HEK293T (cell line): ENCODE measurements at regions not wholly inside any gene's neighbourhood (a gene's known extent, or its start where the extent isn't known, plus 50 kb on each side); places are given as distances from the start of the nearest gene placed in this dataset.

Experiments used
- CTBP1 ChIP-seq: fragments of 450-650 bp; IDR thresholded peaks from 2 replicates; pipeline ENCODE4 v1.6.1; 2016; ENCODE audit warnings: borderline replicate concordance
- HDGF ChIP-seq: fragments of 450-650 bp; IDR thresholded peaks from 2 replicates; pipeline ENCODE4 v1.6.1; 2017; ENCODE audit warnings: antibody characterized with exemption, borderline replicate concordance
- SP1 ChIP-seq: fragments of 450-650 bp; IDR thresholded peaks from 2 replicates; pipeline ENCODE4 v1.6.1; 2017

- no peak for TF ChIP-seq CTBP1
- no peak for TF ChIP-seq SP1
- TF ChIP-seq HDGF, result no peak
Measured at GRCh38 chr13:33994198-33994597, 176.2 kb downstream of the RFC3 start.
